ENCODE measurements at regions not wholly inside any gene's neighbourhood (a gene's known extent, or its start where the extent isn't known, plus 50 kb on each side); places are given as distances from the start of the nearest gene placed in this dataset.

DNA sequence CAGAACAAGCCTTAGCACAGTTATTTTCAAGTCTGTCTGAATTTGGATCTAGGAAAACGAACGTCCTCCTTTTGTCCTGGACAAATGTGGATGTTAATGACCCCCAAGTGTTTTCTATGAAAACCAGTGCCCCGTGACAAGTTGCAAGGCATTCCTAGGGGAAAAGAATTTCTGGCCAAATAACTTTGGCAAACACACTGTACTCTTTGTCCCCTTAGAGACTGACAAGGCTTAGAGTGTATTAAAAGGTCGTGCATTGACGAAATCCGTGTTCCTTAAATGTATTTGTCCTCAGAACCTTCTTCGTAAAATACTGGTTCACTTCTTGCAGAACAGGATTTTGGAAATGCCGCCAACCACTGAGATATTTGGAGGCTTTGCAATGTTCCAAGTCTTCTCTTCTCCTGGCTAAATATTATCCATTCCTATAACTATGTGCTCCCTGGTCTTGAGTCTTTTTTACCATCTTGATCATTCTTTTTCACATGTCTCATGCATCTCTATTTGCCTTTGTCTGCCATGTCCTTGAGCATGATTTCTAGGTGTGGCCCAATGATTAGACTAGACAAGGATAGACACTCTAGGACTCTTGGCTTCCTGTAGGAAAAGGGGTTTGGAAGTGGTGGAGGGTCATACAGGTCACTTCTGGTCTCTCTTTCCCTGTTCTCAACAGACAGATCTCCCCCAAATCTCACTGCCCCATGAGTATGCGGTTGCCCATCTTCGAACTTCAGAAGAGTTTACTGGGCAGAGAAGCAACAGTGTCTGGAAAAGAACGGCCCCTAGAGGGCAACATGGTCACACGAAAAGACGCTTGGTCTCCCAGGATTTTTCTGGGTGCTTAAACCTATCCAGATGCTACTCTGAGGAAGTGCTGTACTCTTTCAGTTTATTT lies 117.5 kb downstream of the EDEM1 start:
- Mint-ChIP-seq H3K9me3 (no peaks in the 10 kb centered on the region), H3K4me1 (no peaks in the 10 kb centered on the region), H3K27ac (no peak overlapping the region), H3K27me3 (peaks cover 8% of the 10 kb centered on the region), H3K4me3 (no peak overlapping the region), H3K36me3 (no peaks in the 10 kb centered on the region)
- DNase-seq, result peak in 2 of 3 donors; percentile 5 to 32
- Histone ChIP-seq H3K27me3 (ENCODE audit: control insufficient read depth, insufficient read depth, low read length) (no peaks in the 10 kb centered on the region), H3K36me3 (ENCODE audit: control insufficient read depth, insufficient read depth, low read length) (no peaks in the 10 kb centered on the region), H3K9me3 (ENCODE audit: control insufficient read depth in 2 of 2, low read length in 2 of 2) (no peaks in the 10 kb centered on the region), H3K27ac (ENCODE audit: insufficient read depth, low read length, poor library complexity, severe bottlenecking) (no peak overlapping the region), H3K4me3 (ENCODE audit: low read depth, low read length) (no peak overlapping the region), H3K4me1 (ENCODE audit: control insufficient read depth, insufficient read depth, low read length, poor library complexity, severe bottlenecking) (no peaks in the 10 kb centered on the region)
- no peak for ATAC-seq (ENCODE audit: low read depth in 2 of 2)

DNA sequence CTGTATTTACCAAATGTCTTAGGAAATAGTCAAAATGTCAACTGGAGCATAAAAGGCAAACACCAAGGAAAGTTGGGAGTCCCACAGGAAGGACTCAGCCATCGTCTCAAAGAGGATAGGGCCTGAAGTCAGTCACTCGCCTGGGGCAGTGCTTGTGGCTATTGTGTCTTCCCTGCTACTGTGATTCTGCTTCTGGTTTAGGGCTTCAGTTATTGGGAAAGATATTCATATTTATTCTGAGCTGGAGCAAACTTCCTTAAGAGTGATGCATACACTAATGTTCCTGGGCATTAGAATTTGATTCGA lies 118.1 kb downstream of the EDEM1 start:
- Histone ChIP-seq H3K4me3 (ENCODE audit: low read depth, low read length) (no peak overlapping the region), H3K36me3 (ENCODE audit: control insufficient read depth, insufficient read depth, low read length) (no peaks in the 10 kb centered on the region), H3K27ac (ENCODE audit: insufficient read depth, low read length, poor library complexity, severe bottlenecking) (no peak overlapping the region), H3K9me3 (ENCODE audit: control insufficient read depth in 2 of 2, low read length in 2 of 2) (no peaks in the 10 kb centered on the region), H3K27me3 (ENCODE audit: control insufficient read depth, insufficient read depth, low read length) (no peaks in the 10 kb centered on the region), H3K4me1 (ENCODE audit: control insufficient read depth, insufficient read depth, low read length, poor library complexity, severe bottlenecking) (no peaks in the 10 kb centered on the region)
- Mint-ChIP-seq H3K36me3 (no peaks in the 10 kb centered on the region), H3K27ac (no peak overlapping the region), H3K27me3 (peaks cover 4% of the 10 kb centered on the region), H3K4me3 (no peak overlapping the region), H3K9me3 (no peaks in the 10 kb centered on the region), H3K4me1 (no peaks in the 10 kb centered on the region)
- no peak for ATAC-seq (ENCODE audit: low read depth in 2 of 2)
- no peak for DNase-seq

DNA sequence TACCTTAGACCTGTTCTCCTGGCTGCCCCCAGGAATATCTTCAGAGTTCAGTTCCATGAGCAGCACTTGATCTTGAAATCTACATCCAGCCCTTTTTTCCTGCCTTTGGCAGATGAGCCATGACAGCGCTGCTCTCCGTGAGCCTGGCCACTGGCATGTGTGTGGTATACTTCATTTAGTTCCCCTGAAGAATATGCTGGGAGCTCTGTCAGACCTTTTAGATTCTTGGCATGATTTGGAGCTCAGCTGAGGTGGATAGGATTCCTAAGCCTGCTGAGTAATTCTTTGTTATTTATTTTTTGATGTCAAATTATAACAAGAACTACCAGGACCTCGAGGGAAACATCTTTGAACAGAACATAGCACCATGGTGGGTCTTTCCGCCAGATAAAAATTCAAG lies 121.7 kb downstream of the EDEM1 start:
- H3K4me3 Mint-ChIP-seq, result no peak overlapping the region
- no peaks in the 10 kb centered on the region for H3K36me3 Mint-ChIP-seq
- Histone ChIP-seq H3K36me3 (ENCODE audit: control insufficient read depth, insufficient read depth, low read length) (no peaks in the 10 kb centered on the region), H3K4me3 (ENCODE audit: low read depth, low read length) (no peak overlapping the region), H3K27ac (ENCODE audit: insufficient read depth, low read length, poor library complexity, severe bottlenecking) (no peak overlapping the region), H3K4me1 (ENCODE audit: control insufficient read depth, insufficient read depth, low read length, poor library complexity, severe bottlenecking) (no peaks in the 10 kb centered on the region), H3K27me3 (ENCODE audit: control insufficient read depth, insufficient read depth, low read length) (no peaks in the 10 kb centered on the region), H3K9me3 (ENCODE audit: control insufficient read depth in 2 of 2, low read length in 2 of 2) (no peaks in the 10 kb centered on the region)
- peaks cover 7% of the 10 kb centered on the region for H3K27me3 Mint-ChIP-seq
- no peaks in the 10 kb centered on the region for H3K4me1 Mint-ChIP-seq
- ATAC-seq (ENCODE audit: low read depth in 2 of 2) (no peak), DNase-seq (no peak)
- H3K9me3 Mint-ChIP-seq, result no peaks in the 10 kb centered on the region
- H3K27ac Mint-ChIP-seq, result no peak overlapping the region

DNA sequence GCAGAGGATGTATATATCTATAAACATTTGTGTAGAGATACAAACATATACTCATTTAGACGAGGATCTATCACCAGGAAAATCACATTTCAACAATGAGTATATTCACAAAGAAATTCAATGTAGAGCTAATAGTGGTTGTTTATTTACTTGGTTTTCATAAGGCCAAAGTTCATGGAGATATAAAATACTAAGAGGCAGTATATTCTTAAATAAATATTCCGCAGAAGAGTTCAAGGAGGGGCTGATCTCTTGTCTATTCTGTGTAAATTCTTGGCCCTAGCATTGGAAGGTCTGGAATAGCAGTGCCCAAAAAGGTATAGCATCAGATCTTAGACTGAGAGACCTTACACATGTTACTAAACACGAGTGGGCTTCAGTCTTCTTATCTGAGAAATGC lies 122.1 kb downstream of the EDEM1 start:
- Histone ChIP-seq H3K36me3 (ENCODE audit: control insufficient read depth, insufficient read depth, low read length) (no peaks in the 10 kb centered on the region), H3K4me3 (ENCODE audit: low read depth, low read length) (no peak overlapping the region), H3K4me1 (ENCODE audit: control insufficient read depth, insufficient read depth, low read length, poor library complexity, severe bottlenecking) (no peaks in the 10 kb centered on the region), H3K27ac (ENCODE audit: insufficient read depth, low read length, poor library complexity, severe bottlenecking) (no peak overlapping the region), H3K27me3 (ENCODE audit: control insufficient read depth, insufficient read depth, low read length) (no peaks in the 10 kb centered on the region), H3K9me3 (ENCODE audit: control insufficient read depth in 2 of 2, low read length in 2 of 2) (no peaks in the 10 kb centered on the region)
- Mint-ChIP-seq H3K27me3 (peaks cover 7% of the 10 kb centered on the region), H3K27ac (no peak overlapping the region), H3K9me3 (no peaks in the 10 kb centered on the region), H3K36me3 (no peaks in the 10 kb centered on the region), H3K4me1 (no peaks in the 10 kb centered on the region), H3K4me3 (no peak overlapping the region)
- no peak for ATAC-seq (ENCODE audit: low read depth in 2 of 2)
- DNase-seq, result no peak

DNA sequence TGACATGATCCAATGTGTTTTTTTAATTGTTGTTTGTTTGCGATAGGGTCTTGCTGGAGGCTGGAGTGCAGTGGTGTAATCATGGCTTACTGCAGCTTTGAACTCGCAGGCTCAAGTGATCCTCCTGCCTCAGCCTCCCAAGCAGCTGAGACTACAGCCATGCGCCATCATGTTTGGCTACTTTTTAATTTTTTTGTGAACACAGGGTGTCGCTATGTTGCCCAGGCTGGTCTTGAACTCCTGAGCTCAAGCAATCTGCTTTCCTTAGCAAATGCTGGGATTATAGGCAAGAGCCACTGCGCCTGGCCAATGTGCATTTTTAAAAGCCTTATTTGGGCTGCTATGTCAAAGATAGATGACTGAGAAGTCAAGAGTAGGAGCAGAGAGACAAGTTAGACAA lies 123.0 kb downstream of the EDEM1 start:
- Histone ChIP-seq H3K27ac (ENCODE audit: insufficient read depth, low read length, poor library complexity, severe bottlenecking) (no peak overlapping the region), H3K9me3 (ENCODE audit: control insufficient read depth in 2 of 2, low read length in 2 of 2) (no peaks in the 10 kb centered on the region), H3K4me1 (ENCODE audit: control insufficient read depth, insufficient read depth, low read length, poor library complexity, severe bottlenecking) (no peaks in the 10 kb centered on the region), H3K36me3 (ENCODE audit: control insufficient read depth, insufficient read depth, low read length) (no peaks in the 10 kb centered on the region), H3K4me3 (ENCODE audit: low read depth, low read length) (no peak overlapping the region), H3K27me3 (ENCODE audit: control insufficient read depth, insufficient read depth, low read length) (peaks cover 2% of the 10 kb centered on the region)
- Mint-ChIP-seq H3K4me3 (no peak overlapping the region), H3K27ac (no peak overlapping the region), H3K36me3 (no peaks in the 10 kb centered on the region), H3K9me3 (no peaks in the 10 kb centered on the region), H3K27me3 (peaks cover 7% of the 10 kb centered on the region), H3K4me1 (no peaks in the 10 kb centered on the region)
- no peak for DNase-seq
- ATAC-seq (ENCODE audit: low read depth in 2 of 2), result no peak

DNA sequence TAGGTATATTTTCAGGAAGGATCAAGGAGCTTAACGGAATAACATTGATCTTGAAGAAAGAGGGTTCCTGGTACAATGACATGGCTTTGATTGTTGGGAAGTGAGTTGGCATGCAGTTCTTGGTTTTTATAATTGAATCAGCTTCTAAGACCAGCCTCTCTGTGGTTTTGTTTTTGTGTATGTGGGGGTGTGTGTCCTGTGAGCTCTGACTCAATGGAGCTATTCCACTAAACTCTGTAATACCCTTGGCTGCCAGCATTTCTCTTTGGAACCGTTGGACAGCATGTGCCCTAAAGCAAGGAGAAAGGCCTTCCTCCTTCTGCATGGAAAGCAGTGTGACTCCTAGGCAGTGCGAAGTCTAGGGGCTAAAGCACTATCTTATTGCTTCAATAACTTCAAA lies 124.8 kb downstream of the EDEM1 start:
- peaks cover 3% of the 10 kb centered on the region for H3K27me3 ChIP-seq (ENCODE audit: control insufficient read depth, insufficient read depth, low read length)
- DNase-seq (no peak), ATAC-seq (ENCODE audit: low read depth in 2 of 2) (no peak)
- H3K4me3 Mint-ChIP-seq, result no peak overlapping the region
- H3K36me3 Mint-ChIP-seq, result no peaks in the 10 kb centered on the region
- H3K27ac ChIP-seq (ENCODE audit: insufficient read depth, low read length, poor library complexity, severe bottlenecking), result no peak overlapping the region
- no peaks in the 10 kb centered on the region for H3K4me1 ChIP-seq (ENCODE audit: control insufficient read depth, insufficient read depth, low read length, poor library complexity, severe bottlenecking)
- H3K4me1 Mint-ChIP-seq, result no peaks in the 10 kb centered on the region
- no peak overlapping the region for H3K27ac Mint-ChIP-seq
- no peaks in the 10 kb centered on the region for H3K9me3 Mint-ChIP-seq
- no peaks in the 10 kb centered on the region for H3K9me3 ChIP-seq (ENCODE audit: control insufficient read depth in 2 of 2, low read length in 2 of 2)
- H3K4me3 ChIP-seq (ENCODE audit: low read depth, low read length), result no peak overlapping the region
- no peaks in the 10 kb centered on the region for H3K36me3 ChIP-seq (ENCODE audit: control insufficient read depth, insufficient read depth, low read length)
- H3K27me3 Mint-ChIP-seq, result peaks cover 7% of the 10 kb centered on the region

DNA sequence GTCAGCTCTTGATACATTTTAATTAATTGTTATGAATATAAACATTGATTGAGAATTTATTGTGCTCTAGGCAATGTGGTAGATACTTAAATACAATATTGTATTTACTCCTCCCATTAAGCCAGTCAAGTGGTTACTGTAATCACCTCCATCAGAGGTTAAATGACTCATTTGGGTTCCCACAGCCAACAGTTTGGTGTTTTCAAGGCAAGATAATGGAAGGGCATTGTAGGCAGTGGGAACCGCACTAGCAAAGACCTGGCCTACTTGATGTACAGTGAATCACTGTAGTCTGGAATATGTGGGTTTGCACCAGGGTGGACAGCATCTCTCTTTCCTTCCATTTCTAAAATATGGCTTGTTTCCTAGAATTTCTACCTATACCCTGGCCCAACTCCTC lies 127.4 kb downstream of the EDEM1 start:
- peaks cover 8% of the 10 kb centered on the region for H3K27me3 Mint-ChIP-seq
- H3K9me3 Mint-ChIP-seq, result peaks cover 0 to 7% (median 0%) of the 10 kb centered on the region in 7 donors
- H3K4me3 Mint-ChIP-seq, result no peak overlapping the region
- Histone ChIP-seq H3K4me3 (ENCODE audit: low read depth, low read length) (no peak overlapping the region), H3K36me3 (ENCODE audit: control insufficient read depth, insufficient read depth, low read length) (no peaks in the 10 kb centered on the region), H3K9me3 (ENCODE audit: control insufficient read depth in 2 of 2, low read length in 2 of 2) (no peaks in the 10 kb centered on the region), H3K27ac (ENCODE audit: insufficient read depth, low read length, poor library complexity, severe bottlenecking) (no peak overlapping the region), H3K4me1 (ENCODE audit: control insufficient read depth, insufficient read depth, low read length, poor library complexity, severe bottlenecking) (no peaks in the 10 kb centered on the region), H3K27me3 (ENCODE audit: control insufficient read depth, insufficient read depth, low read length) (peaks cover 5% of the 10 kb centered on the region)
- H3K36me3 Mint-ChIP-seq, result no peaks in the 10 kb centered on the region
- no peaks in the 10 kb centered on the region for H3K4me1 Mint-ChIP-seq
- no peak overlapping the region for H3K27ac Mint-ChIP-seq
- ATAC-seq (ENCODE audit: low read depth in 2 of 2) (no peak), DNase-seq (no peak)

DNA sequence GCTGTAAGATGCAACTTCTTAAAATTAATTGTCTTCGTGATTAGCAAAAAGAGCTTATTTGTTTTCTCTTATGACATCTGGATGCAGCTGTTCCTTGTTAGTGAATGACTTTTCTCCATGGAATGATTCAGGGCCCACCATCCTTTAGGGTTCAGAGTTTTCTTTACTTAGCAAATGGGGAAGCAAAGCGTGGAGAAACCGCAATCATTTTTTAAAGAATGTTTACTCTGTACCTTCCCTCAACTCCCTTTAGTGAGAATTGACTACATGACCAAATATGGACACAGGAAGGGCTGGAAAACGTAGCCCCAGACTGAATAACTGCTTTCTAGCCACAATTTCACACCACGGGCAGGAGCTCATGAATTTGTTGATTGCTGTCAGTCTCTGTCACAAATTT lies 130.1 kb downstream of the EDEM1 start:
- no peaks in the 10 kb centered on the region for H3K9me3 ChIP-seq (ENCODE audit: control insufficient read depth in 2 of 2, low read length in 2 of 2)
- Mint-ChIP-seq H3K4me1 (no peaks in the 10 kb centered on the region), H3K4me3 (no peak overlapping the region), H3K9me3 (peaks cover 0 to 12% (median 0%) of the 10 kb centered on the region in 7 donors), H3K27me3 (peaks cover 8% of the 10 kb centered on the region), H3K27ac (no peak overlapping the region), H3K36me3 (no peaks in the 10 kb centered on the region)
- no peaks in the 10 kb centered on the region for H3K4me1 ChIP-seq (ENCODE audit: control insufficient read depth, insufficient read depth, low read length, poor library complexity, severe bottlenecking)
- H3K4me3 ChIP-seq (ENCODE audit: low read depth, low read length), result no peak overlapping the region
- H3K36me3 ChIP-seq (ENCODE audit: control insufficient read depth, insufficient read depth, low read length), result no peaks in the 10 kb centered on the region
- H3K27ac ChIP-seq (ENCODE audit: insufficient read depth, low read length, poor library complexity, severe bottlenecking), result no peak overlapping the region
- H3K27me3 ChIP-seq (ENCODE audit: control insufficient read depth, insufficient read depth, low read length), result peaks cover 5% of the 10 kb centered on the region
- ATAC-seq (ENCODE audit: low read depth in 2 of 2) (no peak), DNase-seq (no peak)

Data from CD4-positive, CD25-positive, alpha-beta regulatory T cell (primary cell).